ENCODE measurements at regions not wholly inside any gene's neighbourhood (a gene's known extent, or its start where the extent isn't known, plus 50 kb on each side); places are given as distances from the start of the nearest gene placed in this dataset.

DNA sequence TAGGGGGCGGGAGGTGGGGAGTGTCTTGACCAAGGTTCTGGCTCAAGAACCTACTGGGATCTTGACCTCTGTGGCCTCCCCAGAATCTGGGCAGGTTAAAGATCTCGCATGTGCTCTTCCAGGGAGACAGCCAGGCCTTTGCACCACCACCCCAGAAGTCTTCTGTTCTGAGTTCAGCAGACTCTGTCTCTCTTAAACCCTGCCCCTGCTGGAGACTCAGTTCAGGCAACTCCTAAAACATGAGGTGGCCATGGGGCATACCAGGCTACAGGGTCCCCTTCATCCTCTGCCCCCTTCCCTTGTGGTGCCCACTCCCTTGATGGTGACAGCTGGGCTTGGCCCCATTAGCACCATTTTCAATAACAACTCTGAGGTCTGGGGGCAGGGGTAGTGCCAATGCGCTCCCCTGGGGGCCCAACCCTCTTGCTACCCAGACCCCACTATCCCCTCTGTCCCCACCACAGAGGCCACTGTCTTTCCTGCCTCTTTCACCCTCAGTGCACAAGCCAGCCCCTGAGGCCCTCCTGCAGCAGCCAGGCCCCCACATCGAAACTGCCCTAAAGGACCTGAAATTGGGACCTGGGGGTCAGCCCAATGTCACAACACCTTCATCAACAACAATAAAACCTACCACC is 132.7 kb upstream of the RUNX3 start:
- no peaks in the 10 kb centered on the region for H3K36me3 ChIP-seq (ENCODE audit: control insufficient read depth in 2 of 2, insufficient read depth in 2 of 2, low read length in 1 of 2)
- no peaks in the 10 kb centered on the region for H3K27me3 ChIP-seq (ENCODE audit: control insufficient read depth in 2 of 2, insufficient read depth in 1 of 2, low read length in 1 of 2)
- H3K4me3 ChIP-seq (ENCODE audit: low read length in 2 of 2) = no peak overlapping the region
- 96% methylated on average over 4 of the region's 4 CpGs for WGBS
- H3K27ac ChIP-seq (ENCODE audit: low read depth in 1 of 2, low read length in 1 of 2) = no peak overlapping the region
- peaks cover 0 to 4% of the 10 kb centered on the region in 2 donors for H3K4me1 ChIP-seq (ENCODE audit: control insufficient read depth in 2 of 2, insufficient read depth in 2 of 2, low read length in 2 of 2)
- no peaks in the 10 kb centered on the region for H3K9me3 ChIP-seq (ENCODE audit: control insufficient read depth in 2 of 2, insufficient read depth in 1 of 2, low read length in 1 of 2)
- no peak for DNase-seq (ENCODE audit: low read depth in 6 of 9, low spot score in 9 of 9)

DNA sequence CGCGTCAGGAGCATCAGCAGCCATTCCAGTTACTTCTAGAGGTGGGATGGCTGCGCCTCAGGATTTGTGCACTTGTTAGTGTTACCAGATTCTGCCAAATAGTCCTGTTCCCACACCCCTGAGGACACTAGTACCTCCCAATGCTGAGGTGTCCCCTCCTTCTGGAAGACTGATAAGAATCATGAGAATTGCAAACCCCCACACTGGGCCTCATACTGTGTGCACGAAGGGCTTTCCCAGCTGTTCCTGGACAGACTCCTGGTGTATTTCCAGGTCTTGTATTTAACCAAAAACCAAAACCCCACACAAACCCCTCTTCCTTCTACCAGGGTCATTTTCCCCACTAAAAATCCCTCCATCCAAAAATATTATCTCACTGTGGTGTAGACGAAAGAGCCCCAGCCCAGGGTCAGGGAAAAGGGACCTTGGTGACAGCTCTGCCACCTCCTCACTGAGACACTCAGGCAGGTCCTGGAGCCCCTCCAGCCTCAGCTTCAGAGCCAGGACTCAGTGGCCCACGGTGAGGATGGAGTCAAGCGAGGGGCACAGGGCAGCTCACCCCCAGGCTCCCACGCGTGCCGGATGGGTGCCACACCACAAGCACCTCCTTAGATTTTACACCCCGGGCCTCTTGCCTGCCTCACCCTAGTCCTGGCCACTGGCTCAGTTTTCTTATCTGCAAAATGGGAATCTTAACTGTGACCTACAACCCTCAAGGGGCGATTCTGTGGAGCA is 131.4 kb upstream of the RUNX3 start:
- peaks cover 0 to 4% of the 10 kb centered on the region in 2 donors for H3K4me1 ChIP-seq (ENCODE audit: control insufficient read depth in 2 of 2, insufficient read depth in 2 of 2, low read length in 2 of 2)
- no peaks in the 10 kb centered on the region for H3K36me3 ChIP-seq (ENCODE audit: control insufficient read depth in 2 of 2, insufficient read depth in 2 of 2, low read length in 1 of 2)
- H3K9me3 ChIP-seq (ENCODE audit: control insufficient read depth in 2 of 2, insufficient read depth in 1 of 2, low read length in 1 of 2) = no peaks in the 10 kb centered on the region
- H3K27ac ChIP-seq (ENCODE audit: low read depth in 1 of 2, low read length in 1 of 2) = no peak overlapping the region
- DNase-seq (ENCODE audit: low read depth in 6 of 9, low spot score in 9 of 9) = no peak
- H3K27me3 ChIP-seq (ENCODE audit: control insufficient read depth in 2 of 2, insufficient read depth in 1 of 2, low read length in 1 of 2) = peaks cover 0 to 2% of the 10 kb centered on the region in 2 donors
- H3K4me3 ChIP-seq (ENCODE audit: low read length in 2 of 2) = no peak overlapping the region
- 96% methylated on average over 12 of the region's 12 CpGs for WGBS

DNA sequence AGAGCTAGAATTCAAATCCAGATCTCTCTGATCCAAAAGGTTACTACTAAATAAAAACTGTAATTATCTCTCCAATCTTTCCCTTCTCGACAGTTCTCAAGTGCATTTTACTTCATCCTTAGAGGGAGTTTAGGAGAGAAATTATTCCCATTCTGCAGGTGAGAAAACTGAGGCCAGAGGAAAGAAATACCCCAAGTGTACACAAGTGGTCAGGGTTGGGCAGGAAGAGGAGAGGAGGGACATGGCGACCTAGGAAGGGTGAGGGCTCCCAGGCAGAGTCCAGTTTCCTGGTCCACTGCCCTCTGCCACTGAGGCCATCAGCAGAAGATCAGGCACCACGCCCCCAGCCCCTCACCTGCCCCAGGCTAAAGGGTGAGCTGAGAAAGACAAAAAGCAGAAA is 127.1 kb upstream of the RUNX3 start:
- peaks cover 0 to 16% of the 10 kb centered on the region in 2 donors for H3K27me3 ChIP-seq (ENCODE audit: control insufficient read depth in 2 of 2, insufficient read depth in 1 of 2, low read length in 1 of 2)
- no peak overlapping the region for H3K27ac ChIP-seq (ENCODE audit: low read depth in 1 of 2, low read length in 1 of 2)
- no peaks in the 10 kb centered on the region for H3K9me3 ChIP-seq (ENCODE audit: control insufficient read depth in 2 of 2, insufficient read depth in 1 of 2, low read length in 1 of 2)
- no peaks in the 10 kb centered on the region for H3K4me1 ChIP-seq (ENCODE audit: control insufficient read depth in 2 of 2, insufficient read depth in 2 of 2, low read length in 2 of 2)
- no peak overlapping the region for H3K4me3 ChIP-seq (ENCODE audit: low read length in 2 of 2)
- no peaks in the 10 kb centered on the region for H3K36me3 ChIP-seq (ENCODE audit: control insufficient read depth in 2 of 2, insufficient read depth in 2 of 2, low read length in 1 of 2)
- 97% methylated on average over 3 of the region's 3 CpGs for WGBS
- no peak for DNase-seq (ENCODE audit: low read depth in 6 of 9, low spot score in 9 of 9)

DNA sequence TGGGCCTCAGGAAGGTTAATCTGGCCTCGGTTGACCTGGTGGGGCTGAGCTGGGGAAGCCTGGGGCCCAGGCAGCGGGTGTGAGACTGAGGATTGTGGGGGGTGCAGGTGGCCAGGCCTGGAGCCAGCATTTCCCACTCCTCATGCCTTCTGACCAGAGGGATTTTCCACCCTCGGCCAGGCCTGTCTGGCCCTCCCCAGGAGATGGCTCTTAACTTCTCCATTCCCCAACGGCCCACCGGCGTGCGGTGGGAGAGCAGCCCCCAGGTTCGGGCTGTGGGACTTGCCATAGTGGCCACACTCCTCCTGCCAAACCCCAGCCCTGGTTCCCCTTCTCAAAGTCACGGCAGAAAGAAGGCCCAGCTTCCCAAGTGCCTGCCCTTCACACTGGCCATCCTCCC is 126.5 kb upstream of the RUNX3 start:
- no peak overlapping the region for H3K4me3 ChIP-seq (ENCODE audit: low read length in 2 of 2)
- H3K36me3 ChIP-seq (ENCODE audit: control insufficient read depth in 2 of 2, insufficient read depth in 2 of 2, low read length in 1 of 2) = no peaks in the 10 kb centered on the region
- no peak overlapping the region for H3K27ac ChIP-seq (ENCODE audit: low read depth in 1 of 2, low read length in 1 of 2)
- no peak for DNase-seq (ENCODE audit: low read depth in 6 of 9, low spot score in 9 of 9)
- H3K27me3 ChIP-seq (ENCODE audit: control insufficient read depth in 2 of 2, insufficient read depth in 1 of 2, low read length in 1 of 2) = peaks cover 0 to 16% of the 10 kb centered on the region in 2 donors
- 93% methylated on average over 9 of the region's 9 CpGs for WGBS
- no peaks in the 10 kb centered on the region for H3K4me1 ChIP-seq (ENCODE audit: control insufficient read depth in 2 of 2, insufficient read depth in 2 of 2, low read length in 2 of 2)
- no peaks in the 10 kb centered on the region for H3K9me3 ChIP-seq (ENCODE audit: control insufficient read depth in 2 of 2, insufficient read depth in 1 of 2, low read length in 1 of 2)

GRCh38 chr1:25055961-25056360 is 125.9 kb upstream of the RUNX3 start:
- DNase-seq (ENCODE audit: low read depth in 6 of 9, low spot score in 9 of 9) = no peak
- Histone ChIP-seq H3K36me3 (ENCODE audit: control insufficient read depth in 2 of 2, insufficient read depth in 2 of 2, low read length in 1 of 2) (no peaks in the 10 kb centered on the region), H3K4me1 (ENCODE audit: control insufficient read depth in 2 of 2, insufficient read depth in 2 of 2, low read length in 2 of 2) (no peaks in the 10 kb centered on the region), H3K4me3 (ENCODE audit: low read length in 2 of 2) (no peak overlapping the region), H3K9me3 (ENCODE audit: control insufficient read depth in 2 of 2, insufficient read depth in 1 of 2, low read length in 1 of 2) (no peaks in the 10 kb centered on the region), H3K27me3 (ENCODE audit: control insufficient read depth in 2 of 2, insufficient read depth in 1 of 2, low read length in 1 of 2) (peaks cover 0 to 16% of the 10 kb centered on the region in 2 donors), H3K27ac (ENCODE audit: low read depth in 1 of 2, low read length in 1 of 2) (no peak overlapping the region)
- WGBS = 96% methylated on average over 5 of the region's 5 CpGs

DNA sequence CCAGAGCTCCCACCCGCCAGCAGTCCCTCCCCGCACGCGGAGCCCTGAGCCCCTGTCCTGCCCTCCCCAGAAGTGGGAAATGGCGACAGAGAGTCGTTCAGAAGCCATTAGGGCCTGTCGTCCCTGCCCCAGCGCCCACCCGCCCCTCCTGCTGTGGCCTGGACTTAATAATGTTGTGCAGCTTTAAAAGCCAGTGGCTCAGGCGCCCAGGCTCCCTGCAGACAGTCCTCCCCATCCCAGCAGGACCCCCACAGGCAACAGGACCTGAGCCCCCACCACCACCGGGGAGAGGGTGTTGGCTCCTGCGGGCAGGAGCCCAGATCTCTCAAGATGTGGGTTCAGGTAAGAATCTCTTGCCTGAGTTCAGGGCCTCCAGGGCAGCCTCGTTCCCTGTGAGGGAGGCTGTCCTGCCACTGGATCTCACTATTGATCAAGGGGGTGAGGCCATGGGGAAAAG is 125.3 kb upstream of the RUNX3 start:
- 95% methylated on average over 13 of the region's 13 CpGs for WGBS
- Histone ChIP-seq H3K36me3 (ENCODE audit: control insufficient read depth in 2 of 2, insufficient read depth in 2 of 2, low read length in 1 of 2) (no peaks in the 10 kb centered on the region), H3K27ac (ENCODE audit: low read depth in 1 of 2, low read length in 1 of 2) (no peak overlapping the region), H3K4me1 (ENCODE audit: control insufficient read depth in 2 of 2, insufficient read depth in 2 of 2, low read length in 2 of 2) (no peaks in the 10 kb centered on the region), H3K4me3 (ENCODE audit: low read length in 2 of 2) (no peak overlapping the region), H3K27me3 (ENCODE audit: control insufficient read depth in 2 of 2, insufficient read depth in 1 of 2, low read length in 1 of 2) (peaks cover 0 to 16% of the 10 kb centered on the region in 2 donors), H3K9me3 (ENCODE audit: control insufficient read depth in 2 of 2, insufficient read depth in 1 of 2, low read length in 1 of 2) (no peaks in the 10 kb centered on the region)
- DNase-seq (ENCODE audit: low read depth in 6 of 9, low spot score in 9 of 9) = no peak

- Histone ChIP-seq H3K9me3 (ENCODE audit: control insufficient read depth in 2 of 2, insufficient read depth in 1 of 2, low read length in 1 of 2) (no peaks in the 10 kb centered on the region), H3K27me3 (ENCODE audit: control insufficient read depth in 2 of 2, insufficient read depth in 1 of 2, low read length in 1 of 2) (peaks cover 0 to 16% of the 10 kb centered on the region in 2 donors), H3K4me1 (ENCODE audit: control insufficient read depth in 2 of 2, insufficient read depth in 2 of 2, low read length in 2 of 2) (peaks cover 0 to 3% of the 10 kb centered on the region in 2 donors), H3K36me3 (ENCODE audit: control insufficient read depth in 2 of 2, insufficient read depth in 2 of 2, low read length in 1 of 2) (no peaks in the 10 kb centered on the region), H3K27ac (ENCODE audit: low read depth in 1 of 2, low read length in 1 of 2) (no peak overlapping the region), H3K4me3 (ENCODE audit: low read length in 2 of 2) (no peak overlapping the region)
- WGBS = 84% methylated on average over 15 of the region's 15 CpGs
- DNase-seq (ENCODE audit: low read depth in 6 of 9, low spot score in 9 of 9) = no peak
Observed at GRCh38 chr1:25054526-25055323, 124.6 kb upstream of the RUNX3 start.

DNA sequence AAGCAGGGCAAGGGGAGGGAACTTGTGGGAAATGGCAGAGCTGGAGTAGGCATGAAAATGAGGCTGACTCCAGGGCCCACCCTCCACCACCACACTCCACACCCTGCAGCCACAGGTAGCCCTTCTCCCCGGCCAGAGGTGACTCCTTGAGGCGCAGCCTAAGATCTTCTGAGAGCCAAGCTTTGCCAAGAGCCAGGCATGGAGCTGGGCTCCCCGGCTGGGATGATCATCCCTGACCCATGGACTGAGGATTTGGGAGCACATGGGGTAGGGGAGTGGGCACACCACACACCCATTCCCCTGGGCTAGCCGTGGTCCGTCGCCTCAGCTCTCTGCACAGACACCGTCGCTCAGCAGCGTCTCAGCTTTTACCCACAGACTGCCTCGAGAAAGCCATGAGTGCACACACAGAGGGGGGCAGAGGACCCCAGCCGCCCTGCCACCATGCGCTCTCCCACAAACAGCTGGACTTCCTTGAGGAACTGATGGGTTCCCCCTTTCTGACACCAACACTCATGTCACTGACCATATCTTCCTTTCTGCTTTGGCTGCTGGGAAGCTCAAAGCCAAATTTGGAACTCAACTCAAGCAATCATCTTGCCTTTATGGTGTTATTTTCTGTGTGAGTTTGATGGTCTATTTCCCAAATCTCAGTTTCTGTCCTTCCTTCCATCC is 123.6 kb upstream of the RUNX3 start:
- H3K36me3 ChIP-seq (ENCODE audit: control insufficient read depth in 2 of 2, insufficient read depth in 2 of 2, low read length in 1 of 2) = no peaks in the 10 kb centered on the region
- DNase-seq (ENCODE audit: low read depth in 6 of 9, low spot score in 9 of 9) = no peak
- H3K27ac ChIP-seq (ENCODE audit: low read depth in 1 of 2, low read length in 1 of 2) = no peak overlapping the region
- peaks cover 0 to 7% of the 10 kb centered on the region in 2 donors for H3K4me1 ChIP-seq (ENCODE audit: control insufficient read depth in 2 of 2, insufficient read depth in 2 of 2, low read length in 2 of 2)
- peaks cover 0 to 16% of the 10 kb centered on the region in 2 donors for H3K27me3 ChIP-seq (ENCODE audit: control insufficient read depth in 2 of 2, insufficient read depth in 1 of 2, low read length in 1 of 2)
- no peaks in the 10 kb centered on the region for H3K9me3 ChIP-seq (ENCODE audit: control insufficient read depth in 2 of 2, insufficient read depth in 1 of 2, low read length in 1 of 2)
- H3K4me3 ChIP-seq (ENCODE audit: low read length in 2 of 2) = no peak overlapping the region
- WGBS = 50% methylated on average over 12 of the region's 12 CpGs
